Nephron (organoid): ENCODE measurements at regions not wholly inside any gene's neighbourhood (a gene's known extent, or its start where the extent isn't known, plus 50 kb on each side); places are given as distances from the start of the nearest gene placed in this dataset.
A peak's percentile ranks its signal among the peaks of the same experiment; 100 is the strongest.

Source experiments
- H3K27ac Mint-ChIP-seq, 3 experiments: 2 replicates each; pipeline ENCODE4 v1.8.0; 2020; ENCODE audit warnings: mixed read lengths in 3 of 3, mild to moderate bottlenecking in 2 of 3, moderate library complexity in 1 of 3
- H3K27me3 Mint-ChIP-seq: 2 replicates; pipeline ENCODE4 v1.8.0; 2021; ENCODE audit warnings: low read depth, mild to moderate bottlenecking, moderate library complexity, mixed read lengths
- H3K36me3 Mint-ChIP-seq: 2 replicates; pipeline ENCODE4 v1.8.0; 2020; ENCODE audit warnings: low read depth, mixed read lengths
- H3K4me1 Mint-ChIP-seq: 2 replicates; pipeline ENCODE4 v1.8.0; 2020; ENCODE audit warnings: mixed read lengths
- H3K4me3 Mint-ChIP-seq, 3 experiments: 2 replicates each; pipeline ENCODE4 v1.8.0; 2020; ENCODE audit warnings: mild to moderate bottlenecking in 3 of 3, mixed read lengths in 3 of 3, moderate library complexity in 2 of 3
- H3K9me3 Mint-ChIP-seq: 2 replicates; pipeline ENCODE4 v1.8.0; 2020; ENCODE audit warnings: mixed read lengths
- TF ChIP-seq, protein P1 (sequence below), 3 experiments: fragments of 200-600 bp; sonication (generic); IDR thresholded peaks; one replicate each; pipeline ENCODE4 v1.5.0; 2021; ENCODE audit warnings: antibody characterized with exemption in 3 of 3; ENCODE audit not compliant: unreplicated experiment in 3 of 3

DNA sequence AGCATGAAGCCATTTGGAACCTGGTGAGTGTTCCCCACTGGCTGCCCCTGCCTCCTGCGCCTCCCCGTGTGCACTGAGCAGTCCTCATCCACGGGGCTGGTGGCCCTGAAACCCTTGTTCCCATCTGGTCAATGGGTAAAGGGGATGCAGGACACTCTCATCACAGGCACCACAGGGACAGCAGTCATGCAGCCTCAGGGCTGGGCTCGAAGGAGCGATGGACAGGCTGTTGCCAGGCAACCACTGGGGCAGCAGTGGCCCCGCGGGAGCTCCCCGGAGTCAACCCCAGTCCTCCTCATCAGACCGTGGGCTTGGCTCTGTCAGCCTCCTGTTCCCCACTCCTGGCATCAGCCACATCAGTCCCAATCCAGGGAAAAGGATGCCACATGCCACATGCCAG lies 509.5 kb downstream of the EIPR1 start:
- TF ChIP-seq, protein P1, sequence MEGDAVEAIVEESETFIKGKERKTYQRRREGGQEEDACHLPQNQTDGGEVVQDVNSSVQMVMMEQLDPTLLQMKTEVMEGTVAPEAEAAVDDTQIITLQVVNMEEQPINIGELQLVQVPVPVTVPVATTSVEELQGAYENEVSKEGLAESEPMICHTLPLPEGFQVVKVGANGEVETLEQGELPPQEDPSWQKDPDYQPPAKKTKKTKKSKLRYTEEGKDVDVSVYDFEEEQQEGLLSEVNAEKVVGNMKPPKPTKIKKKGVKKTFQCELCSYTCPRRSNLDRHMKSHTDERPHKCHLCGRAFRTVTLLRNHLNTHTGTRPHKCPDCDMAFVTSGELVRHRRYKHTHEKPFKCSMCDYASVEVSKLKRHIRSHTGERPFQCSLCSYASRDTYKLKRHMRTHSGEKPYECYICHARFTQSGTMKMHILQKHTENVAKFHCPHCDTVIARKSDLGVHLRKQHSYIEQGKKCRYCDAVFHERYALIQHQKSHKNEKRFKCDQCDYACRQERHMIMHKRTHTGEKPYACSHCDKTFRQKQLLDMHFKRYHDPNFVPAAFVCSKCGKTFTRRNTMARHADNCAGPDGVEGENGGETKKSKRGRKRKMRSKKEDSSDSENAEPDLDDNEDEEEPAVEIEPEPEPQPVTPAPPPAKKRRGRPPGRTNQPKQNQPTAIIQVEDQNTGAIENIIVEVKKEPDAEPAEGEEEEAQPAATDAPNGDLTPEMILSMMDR (IDR thresholded peaks at IDR 0.05; ENCODE audit: unreplicated experiment in 3 of 3) = no peak
- Mint-ChIP-seq H3K27me3 (peaks cover 17% of the 10 kb centered on the region), H3K4me3 (no peak overlapping the region), H3K9me3 (no peaks in the 10 kb centered on the region), H3K4me1 (peaks cover 45% of the 10 kb centered on the region), H3K36me3 (no peaks in the 10 kb centered on the region), H3K27ac (peak overlapping the region; percentile 24 to 79 (median 75))

DNA sequence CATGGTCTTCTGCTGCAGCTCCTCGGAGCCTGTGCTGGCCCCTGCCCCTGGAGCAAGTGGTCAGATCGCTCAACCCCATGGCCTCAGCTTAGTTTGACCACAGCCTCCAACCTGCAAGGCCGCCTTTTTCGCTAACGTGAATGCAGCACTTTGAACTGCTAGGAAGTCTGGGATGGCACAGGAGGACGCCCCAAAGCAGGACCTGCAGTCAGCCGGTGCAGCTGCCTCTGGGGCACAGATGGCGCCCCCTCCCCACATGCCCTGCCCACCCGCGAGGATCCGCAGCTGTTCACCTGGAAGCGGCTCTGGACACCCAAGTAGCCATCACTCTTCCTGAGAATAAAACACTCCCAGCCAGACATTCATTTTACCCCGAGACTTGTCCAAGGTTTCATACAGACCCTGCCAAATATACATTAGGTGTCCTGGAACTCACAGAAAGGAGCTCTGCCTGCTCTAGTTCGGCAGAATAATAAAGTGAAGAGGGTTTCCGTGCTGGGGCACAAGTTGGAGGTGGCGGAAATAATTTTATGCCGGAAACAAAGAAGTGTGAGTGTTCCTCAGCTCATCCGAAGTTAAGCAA lies 510.1 kb downstream of the EIPR1 start:
- H3K27me3 Mint-ChIP-seq = peaks cover 12% of the 10 kb centered on the region
- no peaks in the 10 kb centered on the region for H3K9me3 Mint-ChIP-seq
- H3K36me3 Mint-ChIP-seq = no peaks in the 10 kb centered on the region
- TF ChIP-seq, protein P1 (IDR thresholded peaks at IDR 0.05; ENCODE audit: unreplicated experiment in 3 of 3) = no peak
- H3K4me3 Mint-ChIP-seq = peak overlapping the region in 2 of 3 experiments; percentile 17 to 62
- peaks cover 40% of the 10 kb centered on the region for H3K4me1 Mint-ChIP-seq
- H3K27ac Mint-ChIP-seq = peak overlapping the region; percentile 24 to 79 (median 75)

DNA sequence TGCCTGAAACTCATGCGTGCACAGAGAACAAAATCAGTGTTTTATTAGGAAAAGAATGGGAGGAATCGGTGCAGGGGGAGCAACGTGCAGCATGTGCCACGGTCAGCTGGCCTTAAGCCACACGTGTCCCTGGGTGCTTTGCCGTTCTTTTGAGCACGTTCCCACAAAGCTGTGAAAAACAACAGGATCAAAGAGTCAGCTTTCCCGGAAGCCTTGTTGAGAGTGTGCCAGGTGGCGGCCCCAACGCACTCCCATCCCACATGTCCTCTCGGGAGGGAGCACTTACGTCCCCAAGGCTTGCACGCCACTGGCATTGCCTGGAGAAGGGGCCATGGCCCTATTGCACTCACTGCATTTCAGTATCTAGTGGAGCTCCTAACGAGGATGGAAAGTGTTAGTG lies 511.2 kb downstream of the EIPR1 start:
- H3K4me1 Mint-ChIP-seq = peaks cover 35% of the 10 kb centered on the region
- H3K36me3 Mint-ChIP-seq = no peaks in the 10 kb centered on the region
- TF ChIP-seq, protein P1 (IDR thresholded peaks at IDR 0.05; ENCODE audit: unreplicated experiment in 3 of 3) = no peak
- H3K27me3 Mint-ChIP-seq = peaks cover 10% of the 10 kb centered on the region
- H3K27ac Mint-ChIP-seq = no peak overlapping the region
- no peaks in the 10 kb centered on the region for H3K9me3 Mint-ChIP-seq
- no peak overlapping the region for H3K4me3 Mint-ChIP-seq

DNA sequence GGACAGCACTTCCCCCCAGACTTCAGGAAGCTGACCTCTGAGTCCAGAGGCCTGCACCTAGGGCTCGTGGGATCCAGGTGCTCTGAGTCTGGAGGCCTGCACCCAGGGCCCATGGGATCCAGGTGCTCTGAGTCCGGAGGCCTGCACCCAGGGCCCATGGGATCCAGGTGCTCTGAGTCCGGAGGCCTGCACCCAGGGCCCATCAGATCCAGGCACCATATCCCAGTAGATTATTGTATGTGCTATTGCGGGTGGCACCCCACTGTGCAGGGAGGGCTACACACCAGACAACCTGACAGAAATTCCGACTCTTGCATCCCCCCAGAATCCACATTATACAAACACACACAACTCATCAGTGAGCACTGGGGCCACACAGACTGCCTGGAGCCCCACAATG lies 515.2 kb downstream of the EIPR1 start:
- H3K9me3 Mint-ChIP-seq = no peaks in the 10 kb centered on the region
- TF ChIP-seq, protein P1 (IDR thresholded peaks at IDR 0.05; ENCODE audit: unreplicated experiment in 3 of 3) = no peak
- no peaks in the 10 kb centered on the region for H3K27me3 Mint-ChIP-seq
- no peak overlapping the region for H3K4me3 Mint-ChIP-seq
- H3K4me1 Mint-ChIP-seq = peaks cover 7% of the 10 kb centered on the region
- no peak overlapping the region for H3K27ac Mint-ChIP-seq
- H3K36me3 Mint-ChIP-seq = no peaks in the 10 kb centered on the region

DNA sequence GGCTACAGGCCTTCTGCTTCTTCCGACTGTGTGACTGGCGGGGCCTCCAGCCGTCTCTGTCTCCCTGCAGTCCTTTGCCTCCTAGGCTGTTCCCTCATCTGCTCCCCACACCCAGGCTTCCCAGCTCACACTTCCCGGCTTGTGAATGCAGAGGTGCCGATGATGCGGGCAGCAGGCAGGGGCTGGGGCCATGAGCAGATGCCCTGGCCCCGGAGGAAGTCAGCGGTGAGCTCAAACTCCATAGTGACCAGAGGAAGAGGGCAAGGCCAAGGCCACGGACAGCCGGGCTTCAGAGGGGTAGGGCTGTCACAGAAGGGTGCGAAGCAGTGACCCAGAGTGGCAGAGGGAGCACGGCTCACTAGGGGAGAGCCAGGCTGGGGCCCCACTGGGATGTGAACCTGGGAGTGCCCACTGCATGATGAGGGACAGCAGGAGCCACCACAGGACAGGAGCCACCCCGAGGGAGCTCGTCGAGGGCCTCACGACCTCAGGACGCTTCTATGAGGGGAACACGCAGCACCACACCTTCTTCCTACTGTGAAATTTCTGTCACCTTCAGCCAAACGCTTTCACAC lies 515.9 kb downstream of the EIPR1 start:
- H3K27me3 Mint-ChIP-seq = no peaks in the 10 kb centered on the region
- H3K9me3 Mint-ChIP-seq = no peaks in the 10 kb centered on the region
- TF ChIP-seq, protein P1 (IDR thresholded peaks at IDR 0.05; ENCODE audit: unreplicated experiment in 3 of 3) = no peak
- H3K4me1 Mint-ChIP-seq = peaks cover 2% of the 10 kb centered on the region
- no peak overlapping the region for H3K4me3 Mint-ChIP-seq
- H3K27ac Mint-ChIP-seq = no peak overlapping the region
- H3K36me3 Mint-ChIP-seq = no peaks in the 10 kb centered on the region
